NCI-H2171 treated with DMSO at 0.1 percent for 48 hours (cell line): ENCODE measurements at regions not wholly inside any gene's neighbourhood (a gene's known extent, or its start where the extent isn't known, plus 50 kb on each side); places are given as distances from the start of the nearest gene placed in this dataset.
"Not testable (repeated sequence)": the region's sequence is repeated elsewhere in the genome, so short reads cannot be mapped to it uniquely, and the experiment has no call there.

Source experiments
- DNase-seq: peaks from one replicate; lab custom pipeline; 2025; lab: John Stamatoyannopoulos, UW

DNA sequence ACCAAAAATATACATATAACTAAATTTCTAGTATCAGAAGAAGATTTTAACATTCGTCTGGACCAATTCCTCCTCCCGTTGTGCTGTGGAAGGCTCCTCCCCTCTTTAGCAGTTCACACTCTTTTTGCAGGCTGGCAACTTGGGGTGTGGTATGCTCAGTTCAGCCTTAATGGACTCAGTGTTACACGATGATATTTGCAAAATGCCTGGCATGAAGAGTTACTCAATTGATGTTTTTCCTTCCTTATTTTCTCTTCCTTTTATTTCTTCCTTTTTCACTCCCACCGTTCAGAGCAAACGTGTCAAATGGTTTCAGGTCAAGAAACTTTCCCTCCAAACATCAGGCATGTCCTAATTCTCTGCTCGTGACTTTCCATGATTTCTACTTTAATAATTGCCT is 248.3 kb downstream of the PHF14 start:
- no peak for DNase-seq

DNA sequence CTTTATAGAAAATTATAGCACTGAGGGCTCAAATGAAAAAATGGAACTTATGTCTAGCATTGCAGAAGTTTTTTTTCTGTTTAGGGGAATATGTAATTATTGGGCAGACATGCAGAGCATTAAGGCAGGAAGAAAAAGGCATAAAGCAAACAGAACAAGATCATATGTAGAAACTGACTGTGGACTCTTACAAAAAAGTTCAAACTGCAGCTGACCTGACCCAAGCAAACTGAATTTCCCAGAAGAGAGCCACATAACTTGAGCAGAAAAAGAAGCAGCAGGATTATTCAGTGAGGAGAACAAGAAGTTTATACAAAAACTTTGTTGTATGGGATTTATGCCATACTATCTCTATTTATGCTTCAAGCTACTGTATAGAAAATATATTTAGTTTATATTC is 250.9 kb downstream of the PHF14 start:
- no peak for DNase-seq

DNA sequence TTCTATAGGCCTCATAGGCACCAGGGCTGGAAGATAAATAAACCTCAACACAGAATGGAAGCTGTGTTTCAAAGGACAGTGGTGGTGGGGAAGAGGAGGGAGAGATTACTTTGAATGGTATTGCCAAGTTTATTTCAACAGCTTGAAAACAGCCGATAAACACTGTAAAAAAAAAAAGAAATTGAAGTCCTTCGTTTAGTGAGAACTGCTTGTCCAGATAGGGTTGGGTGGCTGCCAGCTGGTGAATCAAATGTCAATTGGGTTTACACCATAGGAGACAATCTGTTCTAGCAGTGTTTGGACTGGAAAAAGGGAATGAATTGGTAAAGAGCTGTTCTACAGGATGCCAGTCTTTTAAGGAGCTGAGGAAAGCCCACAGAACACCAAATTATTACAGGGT is 254.8 kb downstream of the PHF14 start:
- peak; percentile 92 for DNase-seq

DNA sequence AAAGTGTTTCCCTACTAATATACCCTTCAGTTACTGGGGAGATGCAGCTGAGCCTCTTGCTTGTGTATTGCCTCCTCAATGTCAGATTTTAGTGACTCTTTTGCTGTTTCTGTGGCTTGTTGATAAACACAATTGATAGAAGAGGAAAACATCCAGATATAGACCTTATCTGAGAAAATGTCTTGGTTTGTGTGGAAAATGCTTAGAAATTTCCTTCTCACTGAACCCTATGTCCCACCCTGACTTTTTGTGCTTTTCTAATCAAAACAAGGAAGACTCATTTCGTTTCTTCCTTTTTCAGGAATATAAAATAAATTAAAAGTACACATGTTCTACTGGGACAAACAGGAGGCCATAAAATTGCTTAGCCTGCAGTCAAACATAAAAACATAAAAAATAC is 257.5 kb downstream of the PHF14 start:
- no peak for DNase-seq

DNA sequence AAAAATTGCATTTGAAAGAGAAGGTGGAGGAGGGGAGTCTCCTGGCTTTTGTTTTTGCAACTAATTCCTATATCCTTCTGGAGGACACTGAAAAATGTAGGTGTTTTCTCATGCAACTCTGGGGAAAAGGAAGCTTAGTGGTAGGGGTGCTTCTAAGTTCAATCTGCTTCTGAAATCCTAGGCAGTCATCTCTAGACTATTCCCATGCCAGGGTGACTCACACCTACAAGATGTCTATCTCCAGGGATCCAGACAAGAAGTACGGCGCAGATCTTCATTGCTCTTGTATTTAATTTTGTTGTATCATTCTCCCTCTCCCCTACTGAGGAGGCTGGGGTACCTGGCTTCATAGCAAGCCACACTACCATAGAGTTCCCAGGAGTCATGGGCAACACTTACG is 258.8 kb downstream of the PHF14 start:
- no peak for DNase-seq

DNA sequence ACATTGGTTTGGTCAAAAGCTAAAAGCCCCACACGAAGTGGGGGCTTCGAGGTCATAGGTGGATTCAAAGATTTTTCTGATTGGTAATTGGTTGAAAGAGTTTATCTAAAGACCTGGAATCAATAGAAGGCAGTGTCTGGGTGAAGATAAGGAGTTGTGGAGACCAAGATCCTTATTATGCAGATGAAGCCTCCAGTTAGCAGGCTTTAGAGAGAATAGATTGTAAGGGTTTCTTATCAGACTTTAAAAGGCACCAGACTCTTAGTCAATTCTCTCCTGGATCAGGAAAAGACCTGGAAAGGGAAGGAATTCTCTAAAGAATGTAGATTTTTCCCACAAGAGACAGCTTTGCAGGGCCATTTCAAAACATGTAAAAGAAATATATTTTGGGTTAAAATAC is 260.2 kb downstream of the PHF14 start:
- no peak for DNase-seq

DNA sequence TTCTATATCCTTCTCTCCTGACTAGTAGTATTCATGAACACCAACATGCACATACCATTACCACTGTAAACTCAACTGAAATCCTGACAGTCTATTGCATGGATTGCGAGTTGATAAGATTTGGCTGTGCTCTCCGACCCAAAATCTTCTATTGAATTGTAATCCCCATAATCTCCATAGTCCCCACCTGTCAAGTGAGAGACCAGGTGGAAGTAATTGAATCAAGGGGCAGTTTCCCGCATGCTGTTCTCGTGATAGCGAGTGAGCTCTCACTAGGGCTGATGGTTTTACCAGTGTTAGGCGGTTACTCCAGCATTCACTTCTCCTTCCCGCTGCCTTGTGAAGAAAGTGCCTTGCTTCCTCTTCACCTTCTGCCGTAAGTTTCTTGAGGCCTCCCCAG is 261.8 kb downstream of the PHF14 start:
- no peak for DNase-seq

DNA sequence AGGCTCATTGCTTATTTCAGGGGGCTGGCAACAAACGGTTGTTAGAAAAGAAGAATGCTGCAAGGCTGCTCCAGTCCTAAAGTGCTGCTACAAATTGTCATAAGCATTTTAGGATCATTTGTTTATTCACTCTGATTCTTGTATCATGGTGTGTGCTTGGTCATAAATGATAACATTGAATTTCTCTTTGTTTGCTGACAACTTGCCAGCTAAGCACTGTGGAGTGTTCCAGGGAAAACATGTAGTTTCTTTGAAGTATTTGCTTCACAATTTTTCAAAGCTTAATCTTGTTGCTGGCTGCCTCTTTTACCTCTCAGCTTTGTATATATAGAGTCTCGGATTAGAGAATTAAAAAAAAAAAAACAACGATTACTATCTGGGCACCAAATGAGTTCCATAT is 263.0 kb downstream of the PHF14 start:
- no peak for DNase-seq

DNA sequence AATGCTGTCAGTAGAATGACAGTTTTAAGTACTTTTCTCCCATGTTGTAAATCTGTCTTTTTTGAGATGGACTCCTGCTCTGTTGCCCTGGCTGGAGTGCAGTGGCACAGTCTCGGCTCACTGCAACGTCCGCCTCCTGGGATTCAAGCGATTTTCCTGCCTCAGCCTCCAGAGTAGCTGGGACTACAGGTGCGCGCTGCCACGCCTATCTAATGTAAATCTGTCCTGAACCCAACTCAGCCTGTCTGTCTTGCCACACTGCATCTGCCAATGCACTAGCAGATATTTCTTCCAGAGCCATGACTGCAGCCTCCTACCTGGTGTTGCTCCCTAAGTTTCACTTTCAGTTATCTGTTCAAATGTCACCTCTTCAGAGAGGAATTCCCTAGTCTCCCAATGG is 264.1 kb downstream of the PHF14 start:
- no peak for DNase-seq

DNA sequence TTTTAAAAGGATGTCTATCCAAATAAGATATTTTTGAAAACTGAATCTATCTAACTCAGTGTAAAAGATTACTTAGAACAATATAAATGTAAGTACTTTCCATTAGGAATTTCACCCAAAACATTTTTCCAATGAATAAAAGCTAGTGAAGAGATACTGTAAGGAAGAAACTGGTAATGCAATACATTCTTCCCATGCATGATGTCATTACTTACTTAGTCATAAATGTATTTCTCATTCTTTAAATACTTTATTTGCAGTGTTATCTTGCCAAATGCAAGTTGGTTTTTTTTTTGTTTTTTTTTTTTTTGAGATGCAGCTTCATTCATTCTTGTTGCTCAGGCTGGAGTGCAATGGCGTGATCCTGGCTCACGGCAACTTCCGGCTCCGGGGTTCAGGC is 265.6 kb downstream of the PHF14 start:
- no peak for DNase-seq

DNA sequence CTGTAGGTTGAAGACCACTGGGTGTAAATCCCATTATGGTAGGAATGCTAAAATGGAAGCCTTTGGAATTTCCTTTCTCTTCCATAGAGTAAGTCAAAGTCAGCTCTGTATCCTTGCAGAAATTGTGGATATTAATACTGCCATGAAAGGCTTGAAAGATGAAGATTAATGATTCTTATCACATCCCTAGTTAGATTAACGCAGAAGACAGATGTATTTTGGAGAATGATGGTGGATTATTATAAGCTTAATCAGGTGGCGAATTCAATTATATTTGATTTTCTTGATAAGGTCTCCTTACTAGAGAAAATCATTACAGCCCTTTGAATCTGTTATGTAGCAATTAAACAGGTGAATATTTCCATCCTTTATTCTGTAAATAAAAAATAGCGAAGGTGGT is 270.1 kb downstream of the PHF14 start:
- DNase-seq: no peak

DNA sequence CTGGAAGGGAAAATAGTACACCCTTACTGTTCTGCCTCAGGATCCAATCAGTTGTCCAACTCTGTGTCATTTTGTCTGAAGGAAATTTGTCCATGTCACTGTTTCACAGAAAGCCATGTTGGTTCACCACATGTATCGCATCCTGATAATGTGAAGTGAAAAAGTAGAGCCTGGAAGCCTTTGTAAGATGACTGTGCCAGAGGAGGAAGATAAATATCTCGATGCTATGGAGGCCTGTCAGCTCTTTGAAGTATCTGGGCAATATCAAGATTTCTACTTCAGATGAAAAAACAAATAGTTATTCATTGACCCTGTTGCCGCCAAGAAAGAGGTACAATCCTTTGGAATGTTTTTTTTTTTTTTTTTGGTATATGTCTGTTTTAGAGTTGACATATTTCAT is 270.5 kb downstream of the PHF14 start:
- DNase-seq: no peak

DNA sequence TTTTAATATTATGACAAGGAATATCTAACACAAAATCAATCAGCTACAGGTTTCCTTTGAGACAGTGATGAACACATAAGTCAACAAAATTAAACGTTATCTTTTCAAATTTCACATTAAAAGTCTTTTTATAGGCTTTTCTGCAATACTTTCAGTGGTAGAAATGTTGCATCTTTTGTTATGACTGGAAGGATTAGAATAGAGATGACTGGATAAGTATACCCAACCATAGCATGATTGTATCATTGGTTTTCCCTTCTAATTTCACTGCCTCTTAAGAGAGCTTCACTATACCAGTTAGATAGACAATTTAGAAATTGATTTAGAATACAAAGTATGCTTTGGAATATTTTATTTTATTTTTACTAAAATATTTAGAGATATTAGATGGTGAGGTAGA is 273.9 kb downstream of the PHF14 start:
- no peak for DNase-seq

DNA sequence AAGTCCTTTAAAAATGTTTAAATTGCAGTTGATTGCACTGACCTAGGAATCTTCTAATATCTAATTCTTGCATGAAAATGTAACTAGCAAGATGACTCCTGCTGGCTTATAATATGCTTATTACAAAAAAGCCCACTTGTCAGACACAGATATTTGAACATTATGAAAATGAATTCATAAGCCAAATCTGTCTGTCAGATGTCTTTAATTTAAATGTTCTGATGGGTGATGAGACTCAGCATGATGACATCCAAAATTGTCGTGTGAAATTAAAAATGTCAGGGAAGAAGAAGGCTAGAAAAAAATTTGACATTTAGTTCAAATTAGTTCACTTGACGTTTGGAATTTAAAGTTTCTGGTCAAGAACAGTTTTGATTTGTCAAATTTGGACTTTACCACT is 277.8 kb downstream of the PHF14 start:
- no peak for DNase-seq

DNA sequence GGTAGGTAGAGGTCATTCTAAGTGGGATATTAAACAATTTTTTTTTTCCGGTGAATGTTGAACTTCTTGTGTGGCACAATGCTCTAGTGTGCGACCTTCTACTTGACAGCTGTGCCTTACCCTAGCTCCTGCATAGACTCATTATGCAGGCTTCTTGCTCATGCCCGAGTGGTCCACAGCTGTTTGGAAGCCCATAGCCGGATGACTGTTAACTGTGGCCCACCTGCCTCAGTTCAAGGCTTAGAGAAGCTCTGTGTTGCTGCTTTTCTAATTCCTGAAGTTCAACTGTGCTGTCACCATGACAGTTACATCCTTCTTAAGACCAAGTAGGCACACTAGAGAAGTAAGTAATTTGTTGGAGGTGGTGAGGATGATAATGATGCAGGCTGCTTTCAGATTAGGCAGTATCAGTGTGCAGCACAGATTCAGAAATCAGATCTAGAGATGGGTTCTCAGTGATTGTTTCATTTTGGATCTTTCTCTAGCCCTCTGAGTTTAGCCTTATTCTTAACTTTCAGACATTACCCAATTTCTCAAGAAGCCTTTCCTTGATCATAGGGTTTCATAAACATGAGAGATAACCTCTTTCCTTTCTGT is 278.4 kb downstream of the PHF14 start:
- DNase-seq: no peak

DNA sequence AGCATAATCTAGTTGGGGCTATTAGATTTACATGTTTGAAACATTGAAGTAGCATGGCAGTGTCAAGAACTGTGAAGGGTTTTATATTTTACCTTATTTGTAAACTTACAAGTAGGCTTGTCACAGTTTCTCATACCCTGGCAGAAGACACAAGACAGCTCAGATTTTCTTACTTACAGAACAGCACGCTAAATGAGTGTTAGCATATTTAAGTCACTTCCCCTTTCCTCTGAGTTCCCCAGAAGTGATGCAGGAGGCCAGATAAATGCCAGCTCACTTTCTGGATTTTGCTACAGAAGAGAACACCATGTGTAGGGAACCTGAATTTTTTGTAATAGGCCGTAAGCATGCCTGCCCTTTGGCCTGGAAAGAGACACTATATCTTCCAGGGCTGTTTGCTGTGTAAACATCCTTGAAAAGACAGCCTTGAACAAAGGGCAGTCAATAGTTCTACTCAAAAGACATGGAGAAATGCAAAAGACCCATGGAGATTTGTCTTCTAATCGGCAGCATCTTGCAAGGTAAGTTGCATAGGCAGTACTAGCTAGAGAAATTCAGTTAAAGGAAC is 279.1 kb downstream of the PHF14 start:
- DNase-seq: no peak

DNA sequence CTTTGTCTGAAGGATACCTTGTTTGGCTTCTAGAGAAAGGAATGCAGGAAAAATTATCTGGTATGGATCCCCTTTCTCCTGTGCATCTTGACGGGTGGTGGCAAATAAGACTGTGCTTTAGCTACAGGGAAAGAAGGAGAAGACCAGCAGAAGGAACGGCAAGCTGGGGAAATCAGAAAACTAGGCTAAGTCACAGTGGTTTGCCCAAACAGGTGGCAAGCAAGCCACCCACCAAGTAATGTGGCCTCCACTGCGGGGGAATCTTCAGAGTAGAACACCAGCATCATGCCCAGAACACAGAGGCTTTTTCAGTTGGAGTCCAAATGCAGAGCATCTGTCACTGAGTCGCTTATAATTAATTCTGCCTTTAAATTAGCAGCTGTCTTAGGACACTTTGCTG is 282.8 kb downstream of the PHF14 start:
- DNase-seq: no peak

DNA sequence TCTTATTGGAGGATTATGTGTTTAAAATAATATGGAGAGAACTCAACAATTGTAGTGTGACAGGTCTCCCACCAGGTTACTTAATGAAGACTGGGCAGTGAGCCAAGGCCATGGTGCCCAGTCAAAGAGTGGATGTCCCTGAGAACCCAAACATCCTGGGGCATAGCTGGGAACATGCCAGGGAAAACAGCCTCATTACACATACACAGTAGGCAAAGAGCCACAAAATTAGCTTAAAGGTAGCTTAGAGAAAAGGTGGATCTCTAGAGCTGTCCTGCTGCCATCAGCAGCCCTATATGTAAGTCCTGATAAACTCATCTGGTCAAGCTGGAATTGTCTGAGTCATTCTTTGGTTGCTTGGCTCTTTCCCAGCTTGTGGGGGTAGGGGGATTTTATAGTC is 287.8 kb downstream of the PHF14 start:
- DNase-seq: peak; percentile 58

DNA sequence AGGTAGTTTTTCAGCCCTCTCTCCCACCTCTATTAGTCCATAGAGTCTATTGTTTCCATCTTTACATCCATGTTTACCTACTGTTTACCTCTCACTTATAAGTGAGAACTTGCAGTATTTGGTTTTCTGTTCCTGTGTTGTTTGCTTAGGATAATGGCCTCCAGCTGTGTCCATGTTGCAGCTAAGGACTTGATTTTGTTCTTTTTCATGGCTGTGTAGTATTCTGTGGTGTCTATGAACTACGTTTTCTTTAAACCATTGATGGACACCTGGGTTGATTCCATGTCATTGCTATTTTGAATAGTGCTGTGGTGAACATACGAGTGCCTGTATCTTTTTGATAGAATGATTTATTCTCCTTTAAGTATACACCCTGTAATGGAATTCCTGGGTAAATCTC is 292.4 kb downstream of the PHF14 start:
- DNase-seq: no peak

DNA sequence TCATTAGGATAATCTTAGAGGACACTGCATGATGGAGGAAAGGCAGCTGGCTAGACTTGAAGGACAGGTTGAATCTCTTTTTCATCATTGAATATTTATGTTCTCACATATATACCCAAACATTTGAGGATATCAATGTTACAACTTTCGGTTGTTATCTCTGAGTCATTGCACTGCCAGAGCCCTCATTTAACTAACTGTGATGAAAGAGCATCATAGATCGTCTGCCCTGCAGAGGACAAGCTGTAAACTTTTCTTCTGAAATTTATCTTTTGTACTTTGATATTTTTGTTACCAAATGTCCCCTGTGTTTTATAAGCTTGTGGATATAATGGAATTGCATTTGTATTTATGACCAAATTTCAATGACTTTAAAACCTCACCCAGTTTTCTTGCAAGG is 298.7 kb downstream of the PHF14 start:
- no peak for DNase-seq

DNA sequence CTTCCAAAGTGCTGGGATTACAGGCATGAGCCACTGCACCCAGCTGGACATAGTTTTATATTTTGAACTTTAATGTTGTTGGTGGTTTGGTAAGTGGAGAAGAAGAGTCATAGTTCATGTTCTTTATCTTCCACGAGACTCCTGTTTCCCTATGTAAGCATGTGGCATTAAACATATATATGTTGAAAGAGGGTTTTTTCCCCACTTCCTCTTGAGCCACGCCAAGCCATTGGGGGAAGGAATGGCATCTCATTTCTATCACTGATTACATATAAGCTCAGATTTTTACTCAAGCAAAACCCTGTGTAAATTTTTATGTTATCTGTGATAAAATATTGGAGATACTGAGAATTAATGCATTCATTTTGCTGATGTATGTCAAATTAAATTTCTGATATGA is 300.4 kb downstream of the PHF14 start:
- DNase-seq: no peak

DNA sequence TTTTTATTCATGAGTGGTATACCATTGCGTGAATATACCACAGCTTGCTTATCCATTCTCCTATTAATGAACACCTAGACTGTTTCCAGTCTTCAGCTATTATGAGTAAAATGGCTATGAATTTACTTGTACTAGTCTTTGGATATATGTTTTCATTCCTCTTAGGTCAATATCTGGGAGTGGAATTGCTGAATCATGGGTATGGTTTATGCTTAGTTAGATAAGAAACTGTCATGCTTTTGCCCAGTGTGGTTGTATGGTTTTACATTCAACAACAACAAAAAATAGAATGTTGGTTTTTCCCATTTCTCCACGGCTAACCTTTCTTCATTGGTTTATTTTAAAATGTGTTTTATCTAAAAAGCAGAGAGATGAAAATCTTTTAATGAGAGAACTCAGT is 308.3 kb downstream of the PHF14 start:
- DNase-seq: no peak

DNA sequence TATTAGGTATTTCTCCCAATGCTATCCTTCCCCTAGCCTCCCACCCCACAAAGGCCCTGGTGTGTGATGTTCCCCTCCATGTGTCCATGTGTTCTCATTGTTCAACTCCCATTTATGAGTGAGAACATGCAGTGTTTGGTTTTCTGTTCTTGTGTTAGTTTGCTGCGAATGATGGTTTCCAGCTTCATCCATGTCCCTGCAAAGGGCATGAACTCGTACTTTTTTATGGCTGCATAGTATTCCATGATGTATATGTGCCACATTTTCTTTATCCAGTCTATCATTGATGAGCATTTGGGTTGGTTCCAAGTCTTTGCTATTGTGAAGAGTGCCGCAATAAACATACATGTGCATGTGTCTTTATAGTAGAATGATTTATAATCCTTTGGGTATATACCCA is 309.9 kb downstream of the PHF14 start:
- DNase-seq: not testable (repeated sequence)

DNA sequence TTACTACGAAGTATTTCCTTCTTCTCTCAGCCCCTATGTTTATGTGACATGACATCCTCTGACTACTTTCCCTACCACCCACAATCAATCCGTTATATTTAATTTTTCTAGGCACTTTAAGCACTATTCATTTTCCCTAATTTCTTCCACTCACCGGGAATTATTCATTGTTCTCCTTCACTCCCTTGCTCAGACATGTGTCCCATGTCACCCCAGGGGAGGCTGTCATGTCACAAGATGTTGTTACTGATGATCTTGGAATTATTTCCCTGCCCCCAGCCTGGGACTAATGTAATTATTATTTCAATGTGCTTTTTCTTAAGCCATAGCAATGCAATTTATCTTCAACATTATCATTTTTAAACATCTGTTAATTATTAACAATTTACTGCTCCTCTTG is 317.2 kb downstream of the PHF14 start:
- DNase-seq: peak; percentile 19

DNA sequence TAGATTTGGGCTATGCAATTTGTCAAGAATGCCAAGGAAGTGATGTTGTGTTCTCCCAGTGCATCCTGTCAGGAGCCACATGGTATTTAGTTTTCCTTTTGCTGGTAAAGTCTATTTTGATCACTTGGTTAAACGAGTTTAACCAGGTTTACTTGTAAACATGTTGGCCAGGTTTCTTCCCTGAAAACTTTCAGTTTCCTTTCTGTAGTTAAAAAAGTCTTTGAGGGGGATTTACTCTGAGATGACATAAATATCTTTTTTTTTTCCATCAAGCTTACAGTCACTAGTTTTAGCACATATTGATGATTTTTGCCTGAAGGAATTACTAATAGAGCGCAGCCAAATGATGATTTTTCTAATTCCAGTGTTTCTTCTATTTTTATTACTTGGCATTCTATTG is 320.5 kb downstream of the PHF14 start:
- DNase-seq: no peak
